ENCODE measurements at regions not wholly inside any gene's neighbourhood (a gene's known extent, or its start where the extent isn't known, plus 50 kb on each side); places are given as distances from the start of the nearest gene placed in this dataset.

GRCh38 chr5:99033014-99033900, 104.5 kb upstream of the CHD1 start:
- Histone ChIP-seq H2AK5ac (ENCODE audit: insufficient read length, low read length) (no peak overlapping the region), H4K91ac (ENCODE audit: insufficient read length, low read depth, low read length) (no peak overlapping the region), H3K4me2 (ENCODE audit: insufficient read depth, insufficient read length, low read length) (no peak overlapping the region)

More at GRCh38 chr5:99033014-99033900, 104.5 kb upstream of the CHD1 start:
- H3K27ac ChIP-seq (ENCODE audit: insufficient read length, low read depth, low read length), result no peak overlapping the region
- Mint-ChIP-seq H3K27me3 (ENCODE audit: low read depth) (peaks cover under 1% of the 10 kb centered on the region; the same call in 1 of the 2 replicates), H3K9me3 (no peaks in the 10 kb centered on the region), H3K27ac (no peak overlapping the region), H3K4me3 (no peak overlapping the region), H3K36me3 (ENCODE audit: insufficient read depth in 1 of 3, low read depth in 3 of 3) (no peaks in the 10 kb centered on the region), H3K4me1 (peaks cover 0 to 4% of the 10 kb centered on the region in 2 experiments; a peak in 3 of 4 replicates)
- no CpG with 5 or more reads among the region's 5 CpGs for WGBS (ENCODE audit: extremely low coverage, insufficient read length, low lambda C conversion rate)
- no peak overlapping the region for H2BK15ac ChIP-seq (ENCODE audit: low read depth, low read length)
- no peak overlapping the region for H3K9ac ChIP-seq (ENCODE audit: extremely low read depth, insufficient read length, low read length)
- no peaks in the 10 kb centered on the region for H3K79me2 ChIP-seq (ENCODE audit: insufficient read depth, low read length)
- TF ChIP-seq CTCF (conservative IDR thresholded peaks at IDR 0.05), result no peak
- H4K5ac ChIP-seq (ENCODE audit: insufficient read length, low read depth, low read length), result no peak overlapping the region
- DNase-seq, result no peak
- H3K4ac ChIP-seq (ENCODE audit: low read depth, low read length), result no peak overlapping the region
- H3K9me3 ChIP-seq (ENCODE audit: control insufficient read depth, low read depth, low read length), result no peaks in the 10 kb centered on the region
- H2BK5ac ChIP-seq (ENCODE audit: insufficient read length, low read length), result no peak overlapping the region
- H3T11ph ChIP-seq (ENCODE audit: low read length), result no peak overlapping the region
- H4K8ac ChIP-seq (replicated peaks; ENCODE audit: insufficient read length, low read depth, low read length), result no peak overlapping the region
- H3K18ac ChIP-seq (ENCODE audit: insufficient read length, low read depth, low read length), result no peak overlapping the region
- H3K23ac ChIP-seq (ENCODE audit: insufficient read length, low read depth, low read length), result no peak overlapping the region
- no peaks in the 10 kb centered on the region for H3K79me1 ChIP-seq (ENCODE audit: insufficient read depth, low read depth, low read length, poor library complexity, severe bottlenecking)
- H3K4me1 ChIP-seq (ENCODE audit: insufficient read depth, low read length), result peaks cover 2% of the 10 kb centered on the region; the same call in 1 of the 2 replicates
- H2AFZ ChIP-seq (ENCODE audit: low read length), result no peak overlapping the region
- H4K20me1 ChIP-seq (ENCODE audit: control insufficient read depth, insufficient read depth, insufficient read length), result no peaks in the 10 kb centered on the region
- no peaks in the 10 kb centered on the region for H3K27me3 ChIP-seq (ENCODE audit: insufficient read depth, low read length)
- H3K14ac ChIP-seq (ENCODE audit: insufficient read depth, low read length), result no peak overlapping the region
- H2BK120ac ChIP-seq (ENCODE audit: low read depth, low read length, poor library complexity, severe bottlenecking), result no peak overlapping the region
- no peak overlapping the region for H2BK20ac ChIP-seq (ENCODE audit: low read depth, low read length, poor library complexity, severe bottlenecking)
- no peak overlapping the region for H3K56ac ChIP-seq (ENCODE audit: insufficient read length, low read depth, low read length)
- H2BK12ac ChIP-seq (ENCODE audit: insufficient read length, low read depth, low read length), result no peak overlapping the region
- H3K23me2 ChIP-seq (ENCODE audit: insufficient read length, low read depth, low read length, poor library complexity, severe bottlenecking), result no peaks in the 10 kb centered on the region
